ENCODE measurements at regions not wholly inside any gene's neighbourhood (a gene's known extent, or its start where the extent isn't known, plus 50 kb on each side); places are given as distances from the start of the nearest gene placed in this dataset.

GRCh38 chr14:86646696-86647690 is 1117.0 kb downstream of the FLRT2 start:
- SMC1A ChIA-PET (ENCODE audit: uncharacterized antibody, unreplicated experiment) = interaction anchor here (0.6 kb wide), 1 partner anchor 188 kb away, joined by 3 read pairs; no protein-coding TSS in a partner anchor
- H3K4me3 ChIP-seq = no peak overlapping the region
- no peak overlapping the region for H3K9ac ChIP-seq (ENCODE audit: control insufficient read depth, insufficient read depth, low read length)
- no peak overlapping the region for H2AFZ ChIP-seq (ENCODE audit: control insufficient read depth, low read depth, low read length)
- no peaks in the 10 kb centered on the region for H3K36me3 ChIP-seq (ENCODE audit: control insufficient read depth in 2 of 2, insufficient read depth in 2 of 2, low read length in 1 of 2)
- no peak for DNase-seq (ENCODE audit: low read depth, low spot score)
- CTCF ChIA-PET = no interaction called here
- H3K9me3 ChIP-seq (replicated peaks; ENCODE audit: control insufficient read depth, insufficient read depth, low read length) = no peaks in the 10 kb centered on the region
- H3K27me3 ChIP-seq (replicated peaks in 1 of 2; ENCODE audit: control insufficient read depth in 2 of 2, insufficient read depth in 2 of 2, low read length in 1 of 2) = no peaks in the 10 kb centered on the region
- H3K79me2 ChIP-seq (ENCODE audit: control insufficient read depth, insufficient read depth, low read length) = no peaks in the 10 kb centered on the region
- H3K4me1 ChIP-seq (ENCODE audit: control insufficient read depth, insufficient read depth, low read length) = no peaks in the 10 kb centered on the region
- RAD21 ChIA-PET (ENCODE audit: unreplicated experiment) = no interaction called here
- ATAC-seq = no peak
- 15% methylated on average over 4 of the region's 4 CpGs for WGBS (ENCODE audit: insufficient coverage, insufficient replicate concordance, low lambda C conversion rate, missing lambda C conversion rate)
- in situ Hi-C loops (cut with MboI) = no loop called here
- FAIRE-seq = no peak
- peak; percentile 42 for TF ChIP-seq RAD21 (IDR thresholded peaks at IDR 0.05; ENCODE audit: insufficient read depth, low read depth, low read length)
- TF ChIP-seq, protein P1, sequence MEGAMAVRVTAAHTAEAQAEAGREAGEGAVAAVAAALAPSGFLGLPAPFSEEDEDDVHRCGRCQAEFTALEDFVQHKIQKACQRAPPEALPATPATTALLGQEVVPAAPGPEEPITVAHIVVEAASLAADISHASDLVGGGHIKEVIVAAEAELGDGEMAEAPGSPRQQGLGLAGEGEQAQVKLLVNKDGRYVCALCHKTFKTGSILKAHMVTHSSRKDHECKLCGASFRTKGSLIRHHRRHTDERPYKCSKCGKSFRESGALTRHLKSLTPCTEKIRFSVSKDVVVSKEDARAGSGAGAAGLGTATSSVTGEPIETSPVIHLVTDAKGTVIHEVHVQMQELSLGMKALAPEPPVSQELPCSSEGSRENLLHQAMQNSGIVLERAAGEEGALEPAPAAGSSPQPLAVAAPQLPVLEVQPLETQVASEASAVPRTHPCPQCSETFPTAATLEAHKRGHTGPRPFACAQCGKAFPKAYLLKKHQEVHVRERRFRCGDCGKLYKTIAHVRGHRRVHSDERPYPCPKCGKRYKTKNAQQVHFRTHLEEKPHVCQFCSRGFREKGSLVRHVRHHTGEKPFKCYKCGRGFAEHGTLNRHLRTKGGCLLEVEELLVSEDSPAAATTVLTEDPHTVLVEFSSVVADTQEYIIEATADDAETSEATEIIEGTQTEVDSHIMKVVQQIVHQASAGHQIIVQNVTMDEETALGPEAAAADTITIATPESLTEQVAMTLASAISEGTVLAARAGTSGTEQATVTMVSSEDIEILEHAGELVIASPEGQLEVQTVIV (IDR thresholded peaks at IDR 0.05; ENCODE audit: borderline replicate concordance, partially characterized antibody) = no peak
- no peak overlapping the region for H3K4me2 ChIP-seq (ENCODE audit: control insufficient read depth, insufficient read depth)
- POLR2A ChIA-PET = no interaction called here
- BruUV-seq (replicated peaks) = no TSS peak
- intact Hi-C loops (cut with micrococcal nuclease; ENCODE audit: unreplicated experiment) = no loop called here
- no peak overlapping the region for H3K27ac ChIP-seq (ENCODE audit: control insufficient read depth, insufficient read depth)
- no peaks in the 10 kb centered on the region for H4K20me1 ChIP-seq (ENCODE audit: control insufficient read depth, insufficient read depth)

GRCh38 chr14:86646125-86646524 is 1116.2 kb downstream of the FLRT2 start:
- Histone ChIP-seq H2AFZ (ENCODE audit: control insufficient read depth, low read depth, low read length) (no peak overlapping the region), H3K4me3 (no peak overlapping the region), H3K27me3 (replicated peaks in 1 of 2; ENCODE audit: control insufficient read depth in 2 of 2, insufficient read depth in 2 of 2, low read length in 1 of 2) (no peaks in the 10 kb centered on the region), H3K4me1 (ENCODE audit: control insufficient read depth, insufficient read depth, low read length) (no peaks in the 10 kb centered on the region), H3K79me2 (ENCODE audit: control insufficient read depth, insufficient read depth, low read length) (no peaks in the 10 kb centered on the region), H3K36me3 (ENCODE audit: control insufficient read depth in 2 of 2, insufficient read depth in 2 of 2, low read length in 1 of 2) (no peaks in the 10 kb centered on the region), H4K20me1 (ENCODE audit: control insufficient read depth, insufficient read depth) (no peaks in the 10 kb centered on the region), H3K9ac (ENCODE audit: control insufficient read depth, insufficient read depth, low read length) (no peak overlapping the region), H3K27ac (ENCODE audit: control insufficient read depth, insufficient read depth) (no peak overlapping the region), H3K9me3 (replicated peaks; ENCODE audit: control insufficient read depth, insufficient read depth, low read length) (no peaks in the 10 kb centered on the region), H3K4me2 (ENCODE audit: control insufficient read depth, insufficient read depth) (no peak overlapping the region)
- in situ Hi-C loops (cut with MboI) = no loop called here
- CTCF ChIA-PET = no interaction called here
- no TSS peak for BruUV-seq (replicated peaks)
- RAD21 ChIA-PET (ENCODE audit: unreplicated experiment) = no interaction called here
- POLR2A ChIA-PET = no interaction called here
- ATAC-seq = no peak
- FAIRE-seq = no peak
- intact Hi-C loops (cut with micrococcal nuclease; ENCODE audit: unreplicated experiment) = no loop called here
- SMC1A ChIA-PET (ENCODE audit: uncharacterized antibody, unreplicated experiment) = interaction anchor here (1.0 kb wide), 1 partner anchor 20 kb away, joined by 4 read pairs; no protein-coding TSS in a partner anchor
- no peak for DNase-seq (ENCODE audit: low read depth, low spot score)
- WGBS (ENCODE audit: insufficient coverage, insufficient replicate concordance, low lambda C conversion rate, missing lambda C conversion rate) = 32% methylated on average over 5 of the region's 5 CpGs
- TF ChIP-seq, protein P2, sequence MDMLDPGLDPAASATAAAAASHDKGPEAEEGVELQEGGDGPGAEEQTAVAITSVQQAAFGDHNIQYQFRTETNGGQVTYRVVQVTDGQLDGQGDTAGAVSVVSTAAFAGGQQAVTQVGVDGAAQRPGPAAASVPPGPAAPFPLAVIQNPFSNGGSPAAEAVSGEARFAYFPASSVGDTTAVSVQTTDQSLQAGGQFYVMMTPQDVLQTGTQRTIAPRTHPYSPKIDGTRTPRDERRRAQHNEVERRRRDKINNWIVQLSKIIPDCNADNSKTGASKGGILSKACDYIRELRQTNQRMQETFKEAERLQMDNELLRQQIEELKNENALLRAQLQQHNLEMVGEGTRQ (IDR thresholded peaks at IDR 0.05; ENCODE audit: borderline replicate concordance, low read depth, low read length) = no peak
- TF ChIP-seq SPI1 (IDR thresholded peaks at IDR 0.05; ENCODE audit: borderline replicate concordance, insufficient read depth, low read depth, low read length) (no peak), CREB1 (IDR thresholded peaks at IDR 0.05; ENCODE audit: low read depth) (no peak), ZNF384 (IDR thresholded peaks at IDR 0.05; ENCODE audit: borderline replicate concordance, low read depth, low read length) (no peak), LARP7 (IDR thresholded peaks at IDR 0.05) (no peak), BCL3 (IDR thresholded peaks at IDR 0.05; ENCODE audit: borderline replicate concordance, insufficient read depth, low read depth, low read length, poor library complexity, severe bottlenecking) (no peak), SUZ12 (IDR thresholded peaks at IDR 0.05; ENCODE audit: unreplicated experiment) (no peak)
